NCI-H1694 (cell line): ENCODE measurements at regions not wholly inside any gene's neighbourhood (a gene's known extent, or its start where the extent isn't known, plus 50 kb on each side); places are given as distances from the start of the nearest gene placed in this dataset.
"Not testable (repeated sequence)": the region's sequence is repeated elsewhere in the genome, so short reads cannot be mapped to it uniquely, and the experiment has no call there.

Experiments used
- DNase-seq: peaks from one replicate; lab custom pipeline; 2025; lab: John Stamatoyannopoulos, UW

GRCh38 chr12:46945591-46945990 is 119.8 kb upstream of the SLC38A4 start:
- no peak for DNase-seq

GRCh38 chr12:46946137-46946536 is 120.3 kb upstream of the SLC38A4 start:
- DNase-seq, result no peak

GRCh38 chr12:46948936-46949545 is 123.2 kb upstream of the SLC38A4 start:
- no peak for DNase-seq

- DNase-seq, result no peak
Measured at GRCh38 chr12:46950094-46950493, 124.3 kb upstream of the SLC38A4 start.

- no peak for DNase-seq
Measured at GRCh38 chr12:46952880-46953483, 126.4 kb upstream of the PCED1B start.

- DNase-seq, result no peak
Measured at GRCh38 chr12:46956451-46957035, 122.9 kb upstream of the PCED1B start.

GRCh38 chr12:46958053-46958452 is 121.4 kb upstream of the PCED1B start:
- no peak for DNase-seq

- no peak for DNase-seq
Measured at GRCh38 chr12:46958599-46959290, 120.7 kb upstream of the PCED1B start.

GRCh38 chr12:46959502-46959901 is 119.9 kb upstream of the PCED1B start:
- DNase-seq, result no peak

GRCh38 chr12:46960681-46961080 is 118.7 kb upstream of the PCED1B start:
- no peak for DNase-seq

- DNase-seq, result no peak
Measured at GRCh38 chr12:46963191-46963590, 116.2 kb upstream of the PCED1B start.

- no peak for DNase-seq
Measured at GRCh38 chr12:46963977-46964971, 115.1 kb upstream of the PCED1B start.

- no peak for DNase-seq
Measured at GRCh38 chr12:46965137-46965536, 114.3 kb upstream of the PCED1B start.

- DNase-seq, result no peak
Measured at GRCh38 chr12:46965880-46966279, 113.5 kb upstream of the PCED1B start.

- no peak for DNase-seq
Measured at GRCh38 chr12:46970636-46971035, 108.8 kb upstream of the PCED1B start.

GRCh38 chr12:46973937-46974336 is 105.5 kb upstream of the PCED1B start:
- DNase-seq, result not testable (repeated sequence)

GRCh38 chr12:46977871-46978375 is 101.5 kb upstream of the PCED1B start:
- no peak for DNase-seq

GRCh38 chr12:46981622-46982021 is 97.8 kb upstream of the PCED1B start:
- DNase-seq, result no peak

- no peak for DNase-seq
Measured at GRCh38 chr12:46982629-46983392, 96.6 kb upstream of the PCED1B start.

GRCh38 chr12:46983393-46983793 is 96.0 kb upstream of the PCED1B start:
- no peak for DNase-seq
